GM23248 (cell line): ENCODE measurements at regions not wholly inside any gene's neighbourhood (a gene's known extent, or its start where the extent isn't known, plus 50 kb on each side); places are given as distances from the start of the nearest gene placed in this dataset.

Source experiments
- DNase-seq: peaks from one replicate; pipeline ENCODE4 v3.0.0-alpha.2; 2015
- H2AFZ ChIP-seq: fragments of 200-600 bp; sonication (generic); 2 replicates; pipeline ENCODE4 v1.6.1; 2016; ENCODE audit warnings: antibody characterized with exemption
- H3F3A ChIP-seq: fragments of 200-600 bp; sonication (generic); 2 replicates; pipeline ENCODE4 v1.6.1; 2016; ENCODE audit warnings: mild to moderate bottlenecking, antibody characterized with exemption, mixed run types; ENCODE audit not compliant: insufficient read depth
- H3K27ac ChIP-seq: fragments of 200-600 bp; sonication (generic); 2 replicates; pipeline ENCODE4 v1.5.1; 2016; ENCODE audit warnings: mild to moderate bottlenecking
- H3K27me3 ChIP-seq: fragments of 200-600 bp; sonication (generic); replicated peaks from 2 replicates; pipeline ENCODE4 v1.6.1; 2016; ENCODE audit warnings: mild to moderate bottlenecking; ENCODE audit not compliant: insufficient read depth
- H3K36me3 ChIP-seq: fragments of 200-600 bp; sonication (generic); 2 replicates; pipeline ENCODE4 v1.6.1; 2016; ENCODE audit warnings: low read depth, mild to moderate bottlenecking
- H3K4me1 ChIP-seq: fragments of 200-600 bp; sonication (generic); 2 replicates; pipeline ENCODE4 v1.6.1; 2016; ENCODE audit warnings: mild to moderate bottlenecking; ENCODE audit not compliant: insufficient read depth
- H3K4me2 ChIP-seq: fragments of 200-600 bp; sonication (generic); one replicate; pipeline ENCODE4 v1.6.1; 2016; ENCODE audit warnings: mild to moderate bottlenecking; ENCODE audit not compliant: unreplicated experiment
- H3K4me3 ChIP-seq: fragments of 200-600 bp; sonication (generic); 2 replicates; pipeline ENCODE4 v1.5.1; 2016; ENCODE audit warnings: mild to moderate bottlenecking
- H3K79me2 ChIP-seq: fragments of 200-600 bp; sonication (generic); 2 replicates; pipeline ENCODE4 v1.6.1; 2016; ENCODE audit warnings: mild to moderate bottlenecking; ENCODE audit not compliant: insufficient read depth
- H3K9ac ChIP-seq: fragments of 200-600 bp; sonication (generic); 2 replicates; pipeline ENCODE4 v1.6.1; 2016; ENCODE audit warnings: mild to moderate bottlenecking
- H3K9me2 ChIP-seq: fragments of 200-600 bp; sonication (generic); 2 replicates; pipeline ENCODE4 v1.6.1; 2016; ENCODE audit warnings: mixed run types, mild to moderate bottlenecking, moderate library complexity; ENCODE audit not compliant: insufficient read depth
- H3K9me3 ChIP-seq: fragments of 200-600 bp; sonication (generic); one replicate; pipeline ENCODE4 v1.6.1; 2017; ENCODE audit warnings: low read depth
- H4K20me1 ChIP-seq: fragments of 200-600 bp; sonication (generic); 2 replicates; pipeline ENCODE4 v1.6.0; 2016; ENCODE audit not compliant: insufficient read depth
- EZH2 ChIP-seq: fragments of 200-600 bp; sonication (generic); IDR thresholded peaks from 2 replicates; pipeline ENCODE4 v1.6.1; 2018; ENCODE audit warnings: antibody characterized with exemption, mild to moderate bottlenecking; ENCODE audit not compliant: insufficient read depth, poor library complexity, severe bottlenecking
- EZH2phosphoT487 ChIP-seq: fragments of 200-600 bp; sonication (generic); IDR thresholded peaks from 2 replicates; pipeline ENCODE4 v1.6.1; 2018; ENCODE audit warnings: antibody characterized with exemption, moderate library complexity, mild to moderate bottlenecking, low read depth; ENCODE audit not compliant: insufficient read depth
- WGBS, 2 experiments: methylation state at CpG; one replicate each; pipeline ENCODE4 v1.1.6; 2015 to 2017; ENCODE audit warnings: low lambda C conversion rate in 2 of 2, low coverage in 1 of 2; ENCODE audit errors: missing lambda C conversion rate in 2 of 2; 5-methylcytosine and 5-hydroxymethylcytosine counted together
- in situ Hi-C: fragments of 300-500 bp; cut with MboI; formaldehyde crosslinking; loops from 2 replicates; pipeline ENCODE4 v1.15.0; 2020

- no peak for TF ChIP-seq EZH2phosphoT487
- TF ChIP-seq EZH2, result no peak
- H3F3A ChIP-seq, result no peaks in the 10 kb centered on the region
- no peak overlapping the region for H3K9ac ChIP-seq
- no peaks in the 10 kb centered on the region for H3K9me2 ChIP-seq
- H2AFZ ChIP-seq, result no peak overlapping the region
- no peaks in the 10 kb centered on the region for H3K79me2 ChIP-seq
- no peaks in the 10 kb centered on the region for H3K36me3 ChIP-seq
- no peaks in the 10 kb centered on the region for H3K27me3 ChIP-seq
- in situ Hi-C loops, result no loop called here
- no peaks in the 10 kb centered on the region for H3K4me1 ChIP-seq
- H3K27ac ChIP-seq, result no peak overlapping the region
- H3K4me2 ChIP-seq, result no peak overlapping the region
- H3K9me3 ChIP-seq, result no peaks in the 10 kb centered on the region
- no peak for DNase-seq
- H3K4me3 ChIP-seq, result no peak overlapping the region
- H4K20me1 ChIP-seq, result no peaks in the 10 kb centered on the region
- 29 to 38% methylated on average over 10 of the region's 10 CpGs for whole genome bisulfite sequencing, 2 experiments
Measured at GRCh38 chr12:118520214-118521035, 144.1 kb downstream of the SUDS3 start.

- in situ Hi-C loops, result no loop called here
- WGBS, 2 experiments, result 2 to 11% methylated on average over 2 of the region's 2 CpGs
- H3F3A ChIP-seq, result no peaks in the 10 kb centered on the region
Measured at GRCh38 chr12:118521036-118521370, 144.6 kb downstream of the SUDS3 start.

DNA sequence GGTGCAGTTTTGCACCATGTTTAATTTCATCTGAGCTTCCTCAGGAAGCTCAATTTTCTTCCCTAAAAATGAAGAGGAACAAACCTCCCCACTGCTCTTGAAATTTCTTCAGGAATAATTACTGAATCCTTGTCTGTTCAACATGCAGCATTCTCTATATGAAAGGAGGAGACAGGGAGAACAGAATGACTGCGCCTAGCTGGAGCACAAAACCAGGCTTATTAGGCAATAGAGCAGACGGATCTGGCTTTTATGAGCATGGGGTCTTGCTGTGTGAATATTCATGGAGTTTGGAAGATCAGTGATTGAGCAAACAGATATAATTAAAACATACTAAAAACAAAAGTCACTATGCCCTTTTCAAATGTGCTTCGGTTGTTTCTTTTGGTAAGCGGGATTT, 148.1 kb downstream of the SUDS3 start:
- in situ Hi-C loops, result no loop called here
- Histone ChIP-seq H3K4me3 (no peak overlapping the region), H3K79me2 (no peaks in the 10 kb centered on the region), H3K27ac (no peak overlapping the region), H3K4me1 (no peaks in the 10 kb centered on the region), H3K27me3 (no peaks in the 10 kb centered on the region), H3F3A (no peaks in the 10 kb centered on the region), H4K20me1 (no peaks in the 10 kb centered on the region), H3K9me3 (no peaks in the 10 kb centered on the region), H3K9me2 (no peaks in the 10 kb centered on the region), H3K36me3 (no peaks in the 10 kb centered on the region), H3K4me2 (no peak overlapping the region), H2AFZ (no peak overlapping the region), H3K9ac (no peak overlapping the region)
- 21 to 27% methylated on average over 4 of the region's 4 CpGs for WGBS, 2 experiments
- no peak for DNase-seq
- TF ChIP-seq EZH2phosphoT487, result no peak

More at GRCh38 chr12:118521036-118521370, 144.6 kb downstream of the SUDS3 start:
- Histone ChIP-seq H3K4me3 (no peak overlapping the region), H3K36me3 (no peaks in the 10 kb centered on the region), H3K9me2 (no peaks in the 10 kb centered on the region), H3K9ac (no peak overlapping the region), H3K4me2 (no peak overlapping the region), H3K27me3 (no peaks in the 10 kb centered on the region), H4K20me1 (no peaks in the 10 kb centered on the region), H3K27ac (no peak overlapping the region), H3K9me3 (no peaks in the 10 kb centered on the region), H3K4me1 (no peaks in the 10 kb centered on the region), H2AFZ (no peak overlapping the region), H3K79me2 (no peaks in the 10 kb centered on the region)
- TF ChIP-seq EZH2 (no peak), EZH2phosphoT487 (no peak)
- DNase-seq, result no peak

- H4K20me1 ChIP-seq, result no peaks in the 10 kb centered on the region
- no peak overlapping the region for H2AFZ ChIP-seq
- H3K4me3 ChIP-seq, result no peak overlapping the region
- TF ChIP-seq EZH2phosphoT487, result no peak
- H3K27ac ChIP-seq, result no peak overlapping the region
- no peaks in the 10 kb centered on the region for H3K4me1 ChIP-seq
- H3K9me3 ChIP-seq, result no peaks in the 10 kb centered on the region
- H3K36me3 ChIP-seq, result no peaks in the 10 kb centered on the region
- no peaks in the 10 kb centered on the region for H3K27me3 ChIP-seq
- DNase-seq, result no peak
- H3F3A ChIP-seq, result no peaks in the 10 kb centered on the region
- H3K9ac ChIP-seq, result no peak overlapping the region
- H3K79me2 ChIP-seq, result no peaks in the 10 kb centered on the region
- no peak overlapping the region for H3K4me2 ChIP-seq
- no peaks in the 10 kb centered on the region for H3K9me2 ChIP-seq
- 2 to 6% methylated on average over 2 of the region's 2 CpGs for WGBS, 2 experiments
- in situ Hi-C loops, result no loop called here
Measured at GRCh38 chr12:118525216-118525615, 148.9 kb downstream of the SUDS3 start.
